NCI-H146 treated with DMSO at 0.1 percent for 48 hours (cell line): ENCODE measurements at regions not wholly inside any gene's neighbourhood (a gene's known extent, or its start where the extent isn't known, plus 50 kb on each side); places are given as distances from the start of the nearest gene placed in this dataset.

ENCODE experiments used
- DNase-seq: peaks from one replicate; lab custom pipeline; 2025; ENCODE audit not compliant: unreplicated experiment; lab: John Stamatoyannopoulos, UW

DNA sequence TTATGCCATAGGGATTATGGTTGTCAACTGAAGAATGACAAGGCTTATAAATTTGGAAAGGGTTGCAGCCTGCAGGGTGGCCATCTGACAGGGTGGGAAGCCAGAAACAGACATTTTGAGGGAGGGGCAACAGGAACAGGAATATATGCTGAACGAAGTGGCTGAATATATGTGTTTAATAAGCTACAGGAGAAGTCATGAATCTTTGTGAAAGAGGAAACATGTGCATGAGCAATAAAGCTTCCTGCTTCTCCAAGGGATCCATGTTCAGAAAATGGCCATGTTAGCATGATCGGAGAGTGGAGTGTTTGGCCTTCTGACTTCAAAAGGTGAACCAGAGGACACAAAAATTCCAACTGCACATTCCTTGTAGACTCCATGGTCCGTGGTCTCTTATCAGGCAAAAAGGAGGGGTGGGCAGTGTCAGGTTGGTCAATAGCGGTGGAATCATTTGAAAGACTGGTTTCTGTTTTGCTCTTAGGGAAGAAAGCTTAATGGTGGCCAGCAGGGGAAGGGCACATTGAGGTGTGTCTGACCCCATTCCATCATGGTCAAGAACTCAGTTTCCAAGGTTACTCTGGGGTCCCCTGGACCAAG, 144.1 kb downstream of the SOCS6 start:
- no peak for DNase-seq

DNA sequence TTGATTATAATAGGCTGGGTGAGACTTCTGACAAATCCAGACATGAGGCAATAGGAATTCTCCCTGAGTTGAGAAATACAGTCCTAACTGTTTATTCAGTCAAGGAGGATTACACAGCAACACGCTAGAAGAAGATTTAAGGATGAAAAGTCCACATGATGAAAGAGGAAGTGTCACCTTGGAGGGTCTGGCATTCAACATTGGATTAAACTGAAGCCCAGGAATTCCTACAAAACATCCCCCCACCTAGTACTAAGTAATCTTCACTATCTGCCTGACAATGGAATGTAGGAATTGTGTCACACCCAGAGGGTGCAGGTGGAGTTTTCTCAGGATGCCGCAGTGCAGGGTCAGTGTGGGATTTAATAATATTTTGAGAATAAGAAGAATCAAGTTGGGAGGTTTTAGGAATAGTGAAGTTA, 142.4 kb downstream of the SOCS6 start:
- DNase-seq, result no peak

DNA sequence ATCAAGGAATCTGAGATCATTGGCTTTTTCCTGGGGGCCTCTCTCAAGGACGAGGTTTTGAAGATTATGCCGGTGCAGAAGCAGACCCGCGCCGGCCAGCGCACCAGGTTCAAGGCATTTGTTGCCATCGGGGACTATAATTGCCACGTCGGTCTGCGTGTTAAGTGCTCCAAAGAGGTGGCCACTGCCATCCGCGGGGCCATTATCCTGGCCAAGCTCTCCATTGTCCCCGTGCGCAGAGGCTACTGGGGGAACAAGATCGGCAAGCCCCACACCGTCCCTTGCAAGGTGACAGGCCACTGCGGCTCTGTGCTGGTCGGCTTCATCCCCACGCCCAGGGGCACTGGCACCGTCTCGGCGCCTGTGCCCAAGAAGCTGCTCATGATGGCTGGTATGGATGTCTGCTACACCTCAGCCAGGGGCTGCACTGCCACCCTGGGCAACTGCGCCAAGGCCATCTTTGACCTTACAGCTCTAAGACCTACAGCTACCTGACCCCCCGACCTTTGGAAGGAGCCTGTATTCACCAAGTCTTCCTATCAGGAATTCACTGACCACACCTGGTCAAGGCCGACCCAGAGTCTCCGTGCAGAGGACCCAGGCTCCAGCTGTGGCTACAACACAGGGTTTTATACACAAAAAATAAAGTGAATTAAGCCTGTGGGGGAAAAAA, 141.8 kb downstream of the SOCS6 start:
- DNase-seq, result no peak

DNA sequence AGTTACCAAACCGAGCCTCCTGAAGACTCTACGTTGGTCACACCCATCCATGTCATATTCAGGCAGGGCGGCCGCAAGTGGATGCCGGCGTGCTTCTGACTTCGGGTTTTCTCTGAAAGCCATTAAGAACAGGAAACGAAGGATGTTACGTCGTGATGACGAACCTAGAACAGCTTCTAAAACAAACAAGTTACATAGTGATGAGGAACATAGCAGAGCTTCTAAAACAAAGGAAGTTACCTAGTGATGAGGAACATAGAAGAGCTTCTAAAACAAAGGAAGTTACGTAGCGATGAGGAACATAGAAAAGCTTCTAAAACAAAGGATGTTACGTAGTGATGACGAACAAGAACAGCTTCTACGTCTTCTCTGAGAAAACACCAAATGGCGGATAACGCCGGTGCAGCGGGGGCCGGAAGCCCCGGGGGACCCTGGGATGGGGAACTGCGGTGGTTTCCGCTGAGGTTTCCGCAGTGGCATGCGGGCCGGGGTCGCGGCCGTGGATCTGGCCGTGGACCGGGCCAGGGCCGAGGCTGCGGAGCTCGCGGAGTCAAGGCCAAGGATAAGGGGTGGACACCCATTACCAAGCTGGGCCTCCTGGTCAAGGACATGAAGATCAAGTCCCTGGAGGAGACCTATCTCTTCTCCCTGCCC, 141.1 kb downstream of the SOCS6 start:
- no peak for DNase-seq

DNA sequence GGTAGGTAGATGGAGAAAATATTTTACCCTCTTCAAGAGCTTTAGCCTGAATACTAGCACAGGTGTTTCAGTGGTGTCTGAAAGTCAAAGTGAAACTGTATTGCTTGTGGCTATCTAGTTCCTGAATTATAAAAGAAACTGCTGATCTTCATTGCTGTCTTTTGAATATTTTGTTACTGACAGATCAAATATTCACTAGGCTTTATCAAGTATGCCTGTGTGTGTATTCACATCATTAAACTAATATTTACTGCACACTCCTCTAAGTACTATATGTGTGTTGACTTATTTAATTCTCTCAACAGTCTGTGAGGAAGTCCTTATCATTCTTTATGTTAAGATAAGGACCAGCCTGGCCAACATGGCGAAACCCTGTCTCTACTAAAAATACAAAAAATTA, 139.6 kb downstream of the SOCS6 start:
- DNase-seq, result no peak

DNA sequence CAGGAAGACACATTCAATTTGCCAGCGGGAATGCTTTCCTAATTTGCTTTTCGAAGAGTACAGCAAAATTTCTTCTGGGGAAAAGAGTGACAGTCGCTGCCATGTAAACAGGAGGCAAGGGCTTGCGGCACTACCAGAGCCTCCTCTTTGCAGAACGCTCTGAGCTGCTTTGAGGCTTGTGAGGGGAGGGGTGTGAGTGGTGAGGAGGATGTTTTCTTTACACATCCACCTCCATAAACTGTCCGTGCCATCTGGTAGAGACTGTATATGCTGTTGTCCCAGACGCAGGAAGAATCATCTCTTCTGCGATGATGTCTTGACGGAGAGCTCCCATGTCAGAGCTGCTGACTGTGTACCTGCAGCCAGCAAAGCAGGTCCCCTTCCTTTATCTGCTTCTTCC, 138.0 kb downstream of the SOCS6 start:
- no peak for DNase-seq

DNA sequence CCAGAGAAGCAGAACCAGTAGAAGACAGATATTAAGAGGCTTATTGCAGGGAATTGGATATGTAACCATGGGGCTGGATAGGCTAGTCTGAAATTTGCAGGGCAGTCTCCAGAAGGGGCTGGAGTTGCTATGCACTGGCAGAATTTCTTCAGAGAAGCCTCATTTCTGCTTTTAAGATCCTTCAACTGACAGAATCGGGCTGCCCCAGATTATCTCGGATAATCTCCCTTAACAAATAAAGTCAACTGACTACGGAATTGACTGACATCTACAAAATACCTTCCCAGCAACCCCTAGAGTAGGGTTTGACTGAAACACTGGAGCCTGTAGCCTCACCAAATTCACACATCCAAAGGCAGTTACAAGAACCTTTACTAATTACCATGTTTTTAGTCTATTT, 136.4 kb downstream of the SOCS6 start:
- DNase-seq, result no peak

DNA sequence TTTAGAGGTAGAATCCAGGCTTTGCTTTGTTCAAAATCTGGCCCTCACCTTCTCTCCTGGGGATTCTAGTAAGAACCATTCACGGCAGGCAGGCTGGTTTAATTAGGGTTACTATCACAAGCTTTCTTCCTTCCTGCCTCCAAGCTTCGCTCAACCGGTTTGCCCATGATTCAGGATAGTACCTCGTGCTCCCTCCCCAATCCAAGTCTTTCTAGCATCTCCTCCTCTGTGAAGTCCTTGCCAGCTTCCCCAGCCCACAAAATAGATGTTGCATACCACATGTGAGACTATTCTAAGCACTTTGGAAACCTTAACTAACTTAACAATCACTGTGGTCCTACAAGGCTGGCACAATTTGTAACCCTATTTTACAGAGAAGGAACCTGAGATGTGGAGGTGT, 135.1 kb downstream of the SOCS6 start:
- no peak for DNase-seq

DNA sequence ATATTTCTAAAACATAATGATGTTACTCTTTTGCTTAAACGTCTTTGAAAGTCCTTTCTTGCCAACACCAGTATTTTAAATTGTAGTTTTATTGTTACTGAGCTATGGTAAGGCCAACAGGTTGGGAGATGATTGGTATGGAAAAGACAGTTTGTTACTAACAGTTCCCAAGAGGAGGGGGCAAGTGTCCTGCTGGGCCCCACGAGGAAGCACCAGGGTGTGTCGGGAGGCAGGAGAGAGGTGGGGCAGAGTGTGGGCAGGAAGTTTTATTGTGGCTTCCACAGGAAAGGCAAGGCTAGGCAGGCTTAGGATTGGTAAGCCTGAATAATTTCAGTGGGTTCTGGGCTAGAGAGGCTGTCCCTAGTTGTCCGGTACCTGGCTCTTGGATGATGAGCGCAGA, 134.3 kb downstream of the SOCS6 start:
- no peak for DNase-seq

DNA sequence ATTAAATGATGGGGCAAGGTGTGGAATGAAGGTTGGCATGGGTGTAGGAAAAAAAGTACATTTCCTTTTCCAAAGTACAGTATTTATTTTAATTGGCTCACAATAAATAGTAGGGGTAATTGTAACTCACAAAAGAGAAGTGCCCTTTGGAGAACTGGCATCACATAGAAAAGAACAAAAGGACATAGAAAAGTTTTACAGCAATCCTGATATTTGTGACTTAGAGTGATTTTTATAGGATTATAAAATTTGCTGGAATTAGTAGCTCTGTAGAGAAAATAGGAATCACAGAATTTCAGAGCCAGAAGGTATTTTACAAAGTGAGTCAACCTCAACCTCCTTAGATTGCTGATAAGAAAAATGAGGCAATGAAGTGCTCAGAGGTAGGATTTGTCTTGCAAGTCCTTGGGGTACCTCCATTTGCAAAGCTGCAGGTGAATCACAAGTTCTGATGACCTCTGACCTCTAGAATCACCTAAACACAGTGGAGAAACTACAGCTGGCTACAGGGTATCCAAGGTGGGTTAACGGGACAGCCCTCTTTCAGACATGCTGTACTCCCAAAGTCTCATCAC, 133.6 kb downstream of the SOCS6 start:
- DNase-seq, result no peak

DNA sequence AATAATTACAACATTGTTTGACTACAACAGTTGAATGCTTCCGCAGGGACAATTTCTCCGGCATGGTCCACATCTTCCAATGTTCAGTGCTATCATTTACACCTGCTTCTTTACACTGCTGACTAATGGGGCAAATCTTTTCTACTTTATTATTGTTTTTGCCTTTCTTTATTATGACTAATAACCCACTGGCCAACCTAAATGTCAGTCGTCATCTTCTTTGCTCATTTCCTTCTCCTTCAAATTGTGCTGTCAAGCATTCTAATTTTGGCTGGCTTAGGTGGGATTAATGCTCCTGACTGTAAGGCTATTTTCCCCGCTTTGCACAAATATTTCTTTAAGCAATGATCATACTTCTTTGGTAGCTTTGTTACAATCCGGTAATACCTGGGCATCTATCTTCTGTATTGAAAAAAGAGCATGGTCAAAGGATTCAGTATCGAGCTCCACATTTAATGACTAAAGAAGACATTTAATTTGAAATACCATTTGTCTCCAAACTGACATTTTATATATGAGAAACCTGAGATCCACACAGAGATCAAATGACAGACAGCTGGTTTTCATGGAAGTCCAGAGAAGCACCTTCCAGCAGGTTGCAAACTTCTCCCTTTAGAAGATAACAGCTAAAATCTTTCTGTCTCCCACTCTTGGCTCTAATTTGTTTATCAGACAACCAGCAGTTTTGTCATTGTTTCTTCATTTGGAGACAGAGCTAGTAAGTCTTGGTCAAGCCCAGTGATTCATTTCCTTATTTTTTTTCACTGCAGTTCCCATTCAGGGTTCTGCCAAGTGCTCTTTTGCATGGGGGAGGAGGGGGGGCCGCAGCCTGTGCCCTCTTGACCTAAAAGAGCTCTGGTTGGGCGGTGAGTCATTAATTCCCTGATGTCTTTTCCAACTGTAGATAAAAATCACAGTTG, 132.9 kb downstream of the SOCS6 start:
- DNase-seq, result no peak

DNA sequence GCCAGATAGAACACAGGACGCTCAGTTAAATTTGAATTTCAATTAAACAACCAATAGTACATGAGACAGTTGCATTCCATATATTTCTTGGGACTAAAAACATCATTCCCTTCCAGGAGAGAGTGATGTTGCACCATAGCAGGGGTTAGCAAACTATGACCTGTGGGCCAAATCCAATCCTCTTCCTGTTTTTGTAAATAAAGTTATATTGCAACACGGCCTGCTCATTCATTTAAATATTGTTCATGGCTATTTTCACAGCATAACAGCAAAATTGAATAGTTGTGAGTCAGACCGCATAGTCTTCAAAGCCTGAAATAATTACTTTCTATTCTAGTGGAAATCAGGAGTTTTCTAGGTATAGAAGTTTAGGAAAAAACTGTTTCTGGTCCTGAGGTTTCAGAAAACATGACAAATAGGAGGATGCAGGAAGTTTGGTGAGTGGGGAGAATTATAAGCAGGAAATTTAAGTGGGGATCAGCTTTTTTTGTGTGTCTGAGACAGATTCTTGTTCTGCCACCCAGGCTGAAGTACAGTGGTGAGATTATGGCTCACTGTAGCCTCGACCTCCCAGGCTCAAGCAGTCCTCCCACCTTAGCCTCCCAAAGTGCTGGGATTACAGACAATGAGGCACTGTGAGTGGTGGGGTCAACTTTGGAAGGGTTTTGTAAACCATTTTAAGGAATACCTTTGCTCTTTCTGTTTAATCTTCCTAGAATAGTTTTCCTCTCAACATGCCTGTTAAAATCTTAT, 131.5 kb downstream of the SOCS6 start:
- no peak for DNase-seq

DNA sequence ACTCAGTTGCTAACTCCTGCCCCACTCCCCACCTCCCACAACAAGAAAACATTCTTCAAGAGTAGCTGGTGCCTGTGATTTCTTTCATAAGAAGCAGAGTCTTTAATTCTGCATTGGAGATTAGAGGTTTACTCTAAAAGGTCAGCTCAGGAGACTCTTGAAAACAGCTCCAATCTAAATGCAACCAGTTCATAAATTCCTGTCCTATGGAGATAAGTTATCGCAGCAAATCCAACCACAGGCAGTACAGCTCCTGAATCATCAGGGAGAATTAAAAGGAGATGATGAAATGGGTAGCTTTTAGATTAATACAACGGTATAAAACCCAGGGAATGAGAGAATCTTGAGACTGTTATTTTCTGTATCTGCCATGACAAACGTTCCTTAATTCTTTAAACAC, 130.7 kb downstream of the SOCS6 start:
- no peak for DNase-seq

DNA sequence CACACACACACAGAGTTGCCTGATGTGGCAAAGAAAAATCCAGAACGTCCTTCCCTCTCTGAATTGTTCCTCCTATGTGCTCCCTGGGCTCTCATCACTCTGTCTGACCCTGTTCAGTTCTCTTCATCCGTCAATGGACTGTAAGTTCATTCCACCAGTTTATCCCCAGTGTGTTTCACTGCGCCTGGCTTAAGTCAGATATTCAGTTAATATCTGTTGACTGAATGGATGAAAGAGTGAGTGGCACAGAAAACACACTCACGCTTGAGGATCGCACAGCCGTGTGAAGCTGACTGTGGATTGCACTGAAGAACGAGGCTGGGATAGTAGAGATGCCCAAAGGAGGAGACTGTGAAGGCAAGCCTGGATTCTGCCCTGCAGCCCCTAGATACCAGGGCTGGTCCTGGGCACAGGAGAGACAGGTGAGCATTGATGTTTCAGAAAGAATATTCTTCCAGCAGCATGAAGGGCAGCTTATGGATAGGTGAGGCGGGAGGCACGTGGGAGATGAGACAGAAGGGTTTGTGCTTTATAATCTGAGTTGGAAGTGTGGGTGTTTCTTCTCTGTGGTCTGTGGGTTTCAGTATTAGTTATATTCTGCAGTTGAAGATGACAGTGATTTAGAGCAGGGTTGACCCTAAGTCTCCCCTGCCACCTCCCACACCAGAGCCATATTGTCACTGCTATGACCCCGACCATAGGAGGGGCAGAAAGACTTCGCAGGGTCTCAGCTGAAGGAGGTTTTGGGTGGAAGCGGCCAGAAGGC, 129.9 kb downstream of the SOCS6 start:
- DNase-seq, result no peak

DNA sequence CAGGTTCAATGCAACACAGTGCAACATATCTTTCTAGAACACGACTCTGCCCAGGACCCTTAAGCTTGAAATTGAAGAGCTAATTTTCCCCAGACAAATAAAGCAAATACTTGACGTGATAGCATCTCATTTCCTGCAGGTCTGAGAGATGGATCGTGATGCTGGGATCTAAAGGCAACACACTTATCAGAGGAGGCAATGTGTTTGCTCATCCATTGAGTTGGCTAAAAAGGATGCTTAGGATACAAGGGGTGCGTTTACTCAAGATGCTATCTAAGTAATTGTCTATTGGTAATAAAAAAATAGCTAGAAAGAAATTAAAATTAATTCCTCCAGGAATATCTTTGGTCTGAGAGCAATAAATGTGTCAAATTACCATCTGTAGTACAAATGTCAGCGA, 129.0 kb downstream of the SOCS6 start:
- DNase-seq, result peak; percentile 52

DNA sequence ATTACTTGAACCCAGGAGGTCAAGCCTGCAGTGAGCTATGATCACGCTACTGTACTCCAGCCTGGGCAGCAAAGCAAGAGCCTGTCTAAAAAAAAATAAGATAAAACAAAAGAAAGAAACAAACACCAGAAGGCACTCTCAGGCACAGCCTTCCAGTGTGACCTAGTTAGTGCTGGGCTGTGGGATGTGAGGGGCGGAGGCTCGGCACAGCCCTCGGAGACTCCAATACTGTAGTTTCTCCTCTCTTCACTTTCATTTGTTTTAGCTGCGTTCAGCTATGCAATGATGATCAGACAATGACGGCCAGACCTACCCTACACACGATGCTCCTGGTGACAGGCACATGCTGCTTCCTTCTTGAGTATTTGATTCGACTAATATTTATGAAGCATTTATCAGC, 127.7 kb downstream of the SOCS6 start:
- no peak for DNase-seq

DNA sequence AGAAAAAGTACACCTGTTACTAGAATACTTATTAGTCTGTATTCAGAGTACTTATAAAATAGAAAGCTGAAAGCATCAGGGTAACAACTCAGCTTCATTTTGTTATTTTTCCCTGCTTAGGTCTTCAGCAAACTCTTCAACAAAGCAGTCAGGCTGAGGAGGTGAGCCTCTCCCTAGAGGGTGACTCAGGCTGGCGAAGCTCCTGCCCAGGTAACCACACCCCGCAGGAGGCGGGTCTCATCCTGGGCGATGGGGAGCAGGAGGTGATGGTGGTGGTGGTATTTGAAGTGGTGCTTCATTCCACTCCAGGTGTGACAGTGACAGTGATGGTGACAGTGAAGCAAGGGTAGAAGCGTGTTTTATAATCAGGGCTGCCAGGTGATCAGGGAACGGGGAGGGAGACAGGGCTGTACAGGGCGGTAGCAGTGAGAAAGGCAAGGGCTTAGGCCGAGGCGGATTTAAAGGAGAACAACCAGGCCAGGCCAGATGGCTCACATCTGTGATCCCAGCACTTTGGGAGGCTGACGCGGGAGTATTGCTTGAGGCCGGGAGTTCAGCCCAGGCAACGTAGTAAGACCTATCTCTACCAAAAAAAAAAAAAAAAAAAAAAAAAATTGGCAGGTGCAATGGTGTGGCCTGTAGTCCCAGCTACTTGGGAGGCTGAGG, 127.1 kb downstream of the SOCS6 start:
- no peak for DNase-seq

DNA sequence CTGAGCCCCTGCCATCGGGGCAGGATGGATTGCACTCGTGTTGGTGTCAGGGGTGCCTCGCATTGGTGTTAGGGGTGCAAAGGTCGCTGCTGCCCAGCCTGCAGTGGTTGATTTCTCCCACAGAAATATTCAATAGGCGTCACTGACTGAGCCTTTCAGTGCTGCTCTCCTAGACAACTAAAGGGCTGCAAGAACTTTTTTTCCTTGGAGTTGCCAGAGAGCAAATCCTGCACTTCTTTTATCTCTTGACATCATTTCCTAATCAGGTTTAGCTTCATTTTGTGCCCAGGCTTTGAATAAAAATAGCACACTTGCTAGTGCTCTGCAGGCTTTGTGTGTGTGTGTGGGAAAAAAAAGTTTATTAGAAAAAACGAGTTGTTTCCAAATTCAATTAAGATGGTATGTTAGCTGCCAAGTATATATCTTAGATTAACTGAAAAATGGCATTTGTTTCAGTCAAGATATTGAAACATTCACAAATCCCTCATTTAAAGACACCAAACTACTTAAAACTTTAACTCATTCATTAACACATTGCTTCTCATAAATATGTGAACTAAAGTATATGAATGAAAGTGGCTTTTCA, 125.6 kb downstream of the SOCS6 start:
- DNase-seq, result no peak

DNA sequence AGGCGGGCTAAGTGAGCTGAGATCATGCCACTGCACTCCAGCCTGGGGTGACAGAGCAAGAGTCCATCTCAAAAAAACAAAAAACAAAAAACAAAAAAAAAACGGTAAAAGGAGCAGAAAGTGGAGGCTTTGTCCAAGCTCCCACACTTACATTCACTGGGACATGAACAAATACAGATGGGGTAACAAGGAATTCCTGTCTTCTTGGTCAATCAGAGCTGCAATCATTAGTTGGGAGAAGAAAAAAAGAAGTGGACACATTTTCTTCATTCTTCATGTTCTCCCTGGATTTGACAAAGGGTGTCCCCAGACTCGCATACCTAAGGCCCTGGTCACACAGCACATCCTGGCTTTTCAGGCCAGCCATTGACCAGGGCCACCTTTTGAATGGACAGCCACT, 124.6 kb downstream of the SOCS6 start:
- no peak for DNase-seq
